ENCODE measurements at regions not wholly inside any gene's neighbourhood (a gene's known extent, or its start where the extent isn't known, plus 50 kb on each side); places are given as distances from the start of the nearest gene placed in this dataset.

DNA sequence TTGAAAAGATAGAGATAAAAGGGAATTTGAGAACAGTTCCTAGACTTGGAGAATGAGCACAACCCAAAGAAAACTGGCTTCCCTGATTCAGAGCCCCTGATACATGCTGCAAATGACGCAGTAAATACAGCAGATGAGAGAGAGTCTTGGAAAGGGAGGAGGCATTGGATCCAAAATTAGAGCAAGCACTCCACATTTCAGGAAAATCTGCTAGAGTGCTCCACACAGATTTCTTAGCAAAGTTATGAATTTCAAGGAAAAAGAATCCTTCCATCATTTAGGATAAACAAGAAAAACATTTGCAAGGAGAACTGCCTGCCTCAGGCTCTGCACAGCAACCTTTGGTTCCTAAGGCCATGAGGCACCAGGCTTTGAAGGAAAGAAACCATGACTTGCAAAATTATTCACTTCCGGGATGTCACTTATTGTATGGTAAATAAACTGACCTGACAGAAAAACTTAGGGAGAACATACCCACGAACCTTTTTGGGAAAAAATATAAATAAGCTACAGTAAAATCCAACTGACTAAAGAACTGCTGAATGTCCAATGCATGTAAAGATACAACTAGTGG, 89.8 kb upstream of the RTL6 start:
- TF ChIP-seq, protein P1, sequence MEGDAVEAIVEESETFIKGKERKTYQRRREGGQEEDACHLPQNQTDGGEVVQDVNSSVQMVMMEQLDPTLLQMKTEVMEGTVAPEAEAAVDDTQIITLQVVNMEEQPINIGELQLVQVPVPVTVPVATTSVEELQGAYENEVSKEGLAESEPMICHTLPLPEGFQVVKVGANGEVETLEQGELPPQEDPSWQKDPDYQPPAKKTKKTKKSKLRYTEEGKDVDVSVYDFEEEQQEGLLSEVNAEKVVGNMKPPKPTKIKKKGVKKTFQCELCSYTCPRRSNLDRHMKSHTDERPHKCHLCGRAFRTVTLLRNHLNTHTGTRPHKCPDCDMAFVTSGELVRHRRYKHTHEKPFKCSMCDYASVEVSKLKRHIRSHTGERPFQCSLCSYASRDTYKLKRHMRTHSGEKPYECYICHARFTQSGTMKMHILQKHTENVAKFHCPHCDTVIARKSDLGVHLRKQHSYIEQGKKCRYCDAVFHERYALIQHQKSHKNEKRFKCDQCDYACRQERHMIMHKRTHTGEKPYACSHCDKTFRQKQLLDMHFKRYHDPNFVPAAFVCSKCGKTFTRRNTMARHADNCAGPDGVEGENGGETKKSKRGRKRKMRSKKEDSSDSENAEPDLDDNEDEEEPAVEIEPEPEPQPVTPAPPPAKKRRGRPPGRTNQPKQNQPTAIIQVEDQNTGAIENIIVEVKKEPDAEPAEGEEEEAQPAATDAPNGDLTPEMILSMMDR (IDR thresholded peaks at IDR 0.05) = no peak
- TF ChIP-seq EZH2 (IDR thresholded peaks at IDR 0.05) (no peak), EZH2phosphoT487 (IDR thresholded peaks at IDR 0.05) (no peak)
